Muscle layer of colon (tissue), 2 donors: ENCODE measurements at regions not wholly inside any gene's neighbourhood (a gene's known extent, or its start where the extent isn't known, plus 50 kb on each side); places are given as distances from the start of the nearest gene placed in this dataset.

Experiments used
- H3K27ac ChIP-seq: one replicate; pipeline ENCODE4 v1.7.0; 2013; ENCODE audit warnings: low read depth, mild to moderate bottlenecking, low read length, moderate library complexity
- H3K27me3 ChIP-seq, 2 donors: one replicate each; pipeline ENCODE4 v1.7.0; 2013; ENCODE audit warnings: low read length in 2 of 2, mild to moderate bottlenecking in 2 of 2; ENCODE audit not compliant: insufficient read depth in 2 of 2, control insufficient read depth in 1 of 2
- H3K36me3 ChIP-seq: one replicate; pipeline ENCODE4 v1.7.0; 2013; ENCODE audit warnings: mild to moderate bottlenecking, low read length; ENCODE audit not compliant: insufficient read depth
- H3K4me1 ChIP-seq: one replicate; pipeline ENCODE4 v1.7.0; 2013; ENCODE audit warnings: mild to moderate bottlenecking, low read length; ENCODE audit not compliant: insufficient read depth
- H3K4me3 ChIP-seq, 2 donors: one replicate each; pipeline ENCODE4 v1.7.0; 2013; ENCODE audit warnings: low read length in 2 of 2, low read depth in 1 of 2, mild to moderate bottlenecking in 1 of 2, moderate library complexity in 1 of 2
- H3K9ac ChIP-seq: one replicate; pipeline ENCODE4 v1.7.0; 2013; ENCODE audit warnings: low read length
- H3K9me3 ChIP-seq: one replicate; pipeline ENCODE4 v1.7.0; 2013; ENCODE audit warnings: mild to moderate bottlenecking, low read length
- donor health status: abdominal sarcoma.
- donor health status: Adenocarcinoma of cecum.

- no peak overlapping the region for H3K27ac ChIP-seq
- H3K4me1 ChIP-seq: no peaks in the 10 kb centered on the region
- no peak overlapping the region for H3K9ac ChIP-seq
- H3K9me3 ChIP-seq: no peaks in the 10 kb centered on the region
- no peaks in the 10 kb centered on the region for H3K27me3 ChIP-seq
- H3K4me3 ChIP-seq: no peak overlapping the region
- no peaks in the 10 kb centered on the region for H3K36me3 ChIP-seq
Observed at GRCh38 chr11:110972640-110973039, 260.4 kb upstream of the ARHGAP20 start.

GRCh38 chr11:110972106-110972505 is 259.9 kb upstream of the ARHGAP20 start:
- Histone ChIP-seq H3K4me3 (no peak overlapping the region), H3K9me3 (no peaks in the 10 kb centered on the region), H3K27me3 (no peaks in the 10 kb centered on the region), H3K9ac (no peak overlapping the region), H3K36me3 (no peaks in the 10 kb centered on the region), H3K27ac (no peak overlapping the region), H3K4me1 (no peaks in the 10 kb centered on the region)

GRCh38 chr11:110971140-110971539 is 258.9 kb upstream of the ARHGAP20 start:
- Histone ChIP-seq H3K27ac (no peak overlapping the region), H3K36me3 (no peaks in the 10 kb centered on the region), H3K27me3 (no peaks in the 10 kb centered on the region), H3K4me1 (no peaks in the 10 kb centered on the region), H3K9ac (no peak overlapping the region), H3K4me3 (no peak overlapping the region), H3K9me3 (no peaks in the 10 kb centered on the region)

GRCh38 chr11:110968348-110969062 is 256.3 kb upstream of the ARHGAP20 start:
- no peak overlapping the region for H3K4me3 ChIP-seq

GRCh38 chr11:110966131-110966530 is 253.9 kb upstream of the ARHGAP20 start:
- H3K9me3 ChIP-seq: no peaks in the 10 kb centered on the region
- H3K4me1 ChIP-seq: peaks cover 12% of the 10 kb centered on the region
- H3K27ac ChIP-seq: no peak overlapping the region
- H3K27me3 ChIP-seq: no peaks in the 10 kb centered on the region
- no peaks in the 10 kb centered on the region for H3K36me3 ChIP-seq
- H3K4me3 ChIP-seq: no peak overlapping the region
- no peak overlapping the region for H3K9ac ChIP-seq

More at GRCh38 chr11:110968348-110969062, 256.3 kb upstream of the ARHGAP20 start:
- Histone ChIP-seq H3K4me1 (no peaks in the 10 kb centered on the region), H3K27me3 (no peaks in the 10 kb centered on the region), H3K9ac (no peak overlapping the region), H3K36me3 (no peaks in the 10 kb centered on the region), H3K9me3 (no peaks in the 10 kb centered on the region), H3K27ac (no peak overlapping the region)

GRCh38 chr11:110962921-110963320 is 250.7 kb upstream of the ARHGAP20 start:
- Histone ChIP-seq H3K9me3 (no peaks in the 10 kb centered on the region), H3K27ac (no peak overlapping the region), H3K36me3 (no peaks in the 10 kb centered on the region), H3K27me3 (no peaks in the 10 kb centered on the region), H3K4me1 (peaks cover 12% of the 10 kb centered on the region), H3K9ac (no peak overlapping the region), H3K4me3 (no peak overlapping the region)

- no peaks in the 10 kb centered on the region for H3K36me3 ChIP-seq
- peaks cover 12% of the 10 kb centered on the region for H3K4me1 ChIP-seq
- H3K4me3 ChIP-seq: no peak overlapping the region
- no peak overlapping the region for H3K9ac ChIP-seq
- no peaks in the 10 kb centered on the region for H3K9me3 ChIP-seq
- H3K27ac ChIP-seq: no peak overlapping the region
- no peaks in the 10 kb centered on the region for H3K27me3 ChIP-seq
Observed at GRCh38 chr11:110960167-110960566, 247.9 kb upstream of the ARHGAP20 start.

- H3K4me3 ChIP-seq: no peak overlapping the region
- no peaks in the 10 kb centered on the region for H3K27me3 ChIP-seq
- H3K9me3 ChIP-seq: no peaks in the 10 kb centered on the region
- no peaks in the 10 kb centered on the region for H3K36me3 ChIP-seq
- peaks cover 10% of the 10 kb centered on the region for H3K4me1 ChIP-seq
- H3K27ac ChIP-seq: no peak overlapping the region
- H3K9ac ChIP-seq: no peak overlapping the region
Observed at GRCh38 chr11:110958216-110958615, 246.0 kb upstream of the ARHGAP20 start.

- Histone ChIP-seq H3K9ac (no peak overlapping the region), H3K9me3 (no peaks in the 10 kb centered on the region), H3K27ac (no peak overlapping the region), H3K27me3 (no peaks in the 10 kb centered on the region), H3K4me3 (no peak overlapping the region), H3K36me3 (no peaks in the 10 kb centered on the region), H3K4me1 (no peaks in the 10 kb centered on the region)
Observed at GRCh38 chr11:110955776-110956175, 243.5 kb upstream of the ARHGAP20 start.

- Histone ChIP-seq H3K9ac (no peak overlapping the region), H3K27ac (no peak overlapping the region)
Observed at GRCh38 chr11:110951950-110952503, 239.8 kb upstream of the ARHGAP20 start.

GRCh38 chr11:110951037-110951949 is 239.1 kb upstream of the ARHGAP20 start:
- no peak overlapping the region for H3K9ac ChIP-seq
- H3K36me3 ChIP-seq: no peaks in the 10 kb centered on the region
- no peaks in the 10 kb centered on the region for H3K27me3 ChIP-seq
- H3K4me1 ChIP-seq: no peaks in the 10 kb centered on the region
- no peak overlapping the region for H3K27ac ChIP-seq
- H3K4me3 ChIP-seq: no peak overlapping the region
- no peaks in the 10 kb centered on the region for H3K9me3 ChIP-seq

More at GRCh38 chr11:110951950-110952503, 239.8 kb upstream of the ARHGAP20 start:
- no peaks in the 10 kb centered on the region for H3K9me3 ChIP-seq
- H3K4me3 ChIP-seq: no peak overlapping the region
- H3K4me1 ChIP-seq: no peaks in the 10 kb centered on the region
- no peaks in the 10 kb centered on the region for H3K36me3 ChIP-seq
- H3K27me3 ChIP-seq: no peaks in the 10 kb centered on the region
